Mesenchymal stem cell (in vitro differentiated cells and primary cell): ENCODE measurements at regions not wholly inside any gene's neighbourhood (a gene's known extent, or its start where the extent isn't known, plus 50 kb on each side); places are given as distances from the start of the nearest gene placed in this dataset.

Experiments
- DNase-seq: peaks from one replicate; pipeline ENCODE4 v3.0.0-alpha.2; 2013
- H2AFZ ChIP-seq: one replicate; pipeline ENCODE4 v1.6.1; 2013; ENCODE audit warnings: low read depth, mild to moderate bottlenecking, control low read depth, inconsistent platforms, low read length, moderate library complexity
- H2AK5ac ChIP-seq: 2 replicates; pipeline ENCODE4 v1.6.1; 2013; ENCODE audit warnings: low read length, moderate library complexity, mild to moderate bottlenecking, inconsistent platforms; ENCODE audit not compliant: severe bottlenecking
- H2BK120ac ChIP-seq: one replicate; pipeline ENCODE4 v1.6.1; 2013; ENCODE audit warnings: low read depth, mild to moderate bottlenecking, inconsistent platforms, low read length, moderate library complexity
- H2BK12ac ChIP-seq, 2 experiments: one replicate each; pipeline ENCODE4 v1.6.1; 2013; ENCODE audit warnings: inconsistent platforms in 2 of 2, low read length in 2 of 2, mild to moderate bottlenecking in 2 of 2, moderate library complexity in 2 of 2, control low read depth in 1 of 2
- H2BK15ac ChIP-seq: one replicate; pipeline ENCODE4 v1.6.1; 2013; ENCODE audit warnings: mild to moderate bottlenecking, low read depth, inconsistent platforms; ENCODE audit not compliant: poor library complexity, severe bottlenecking
- H2BK5ac ChIP-seq: 2 replicates; pipeline ENCODE4 v1.6.1; 2013; ENCODE audit warnings: low read depth, mild to moderate bottlenecking, low read length, control low read depth, inconsistent platforms; ENCODE audit not compliant: poor library complexity, severe bottlenecking
- H3K14ac ChIP-seq, 2 experiments: one replicate each; pipeline ENCODE4 v1.6.1; 2013; ENCODE audit warnings: inconsistent platforms in 2 of 2, low read length in 2 of 2, control low read depth in 1 of 2, mild to moderate bottlenecking in 1 of 2, moderate library complexity in 1 of 2
- H3K18ac ChIP-seq, 2 experiments: one replicate each; pipeline ENCODE4 v1.6.1; 2013; ENCODE audit warnings: inconsistent platforms in 2 of 2, low read length in 2 of 2, control low read depth in 1 of 2, low read depth in 1 of 2, mild to moderate bottlenecking in 1 of 2
- H3K23ac ChIP-seq, 2 experiments: one replicate each; pipeline ENCODE4 v1.6.1; 2013; ENCODE audit warnings: inconsistent platforms in 2 of 2, low read length in 2 of 2, mild to moderate bottlenecking in 2 of 2, moderate library complexity in 2 of 2, control low read depth in 1 of 2
- H3K27ac ChIP-seq: 2 replicates; pipeline ENCODE4 v1.5.1; 2013; ENCODE audit warnings: mild to moderate bottlenecking, moderate library complexity, low read length, control low read depth, inconsistent platforms; ENCODE audit not compliant: poor library complexity, severe bottlenecking
- H3K27me3 ChIP-seq, 2 experiments: 2 replicates each; pipeline versions ENCODE4 v1.6.1 to v1.7.0; 2013; ENCODE audit warnings: low read length in 2 of 2, mild to moderate bottlenecking in 2 of 2, moderate library complexity in 2 of 2, control low read depth in 1 of 2, inconsistent platforms in 1 of 2; ENCODE audit not compliant: control insufficient read depth in 1 of 2, insufficient read depth in 1 of 2
- H3K36me3 ChIP-seq, 2 experiments: 2 replicates each; pipeline versions ENCODE4 v1.6.1 to v1.7.0; 2013; ENCODE audit warnings: low read length in 2 of 2, control low read depth in 1 of 2, inconsistent platforms in 1 of 2, low read depth in 1 of 2, mild to moderate bottlenecking in 1 of 2; ENCODE audit not compliant: insufficient read depth in 2 of 2, control insufficient read depth in 1 of 2
- H3K4ac ChIP-seq, 2 experiments: one replicate each; pipeline ENCODE4 v1.6.1; 2013; ENCODE audit warnings: inconsistent platforms in 2 of 2, low read length in 2 of 2, mild to moderate bottlenecking in 2 of 2, moderate library complexity in 2 of 2, control low read depth in 1 of 2, low read depth in 1 of 2
- H3K4me1 ChIP-seq: 2 replicates; pipeline ENCODE4 v1.6.1; 2013; ENCODE audit warnings: low read depth, low read length, control low read depth; ENCODE audit not compliant: control insufficient read depth, insufficient read depth
- H3K4me2 ChIP-seq: 2 replicates; pipeline ENCODE4 v1.6.1; 2013; ENCODE audit warnings: low read length, mild to moderate bottlenecking, inconsistent platforms; ENCODE audit not compliant: poor library complexity, severe bottlenecking
- H3K4me3 ChIP-seq, 2 experiments: 2 replicates each; pipeline versions ENCODE4 v1.5.1 to v1.7.0; 2013; ENCODE audit warnings: low read length in 2 of 2, mild to moderate bottlenecking in 2 of 2, control low read depth in 1 of 2, low read depth in 1 of 2; ENCODE audit not compliant: insufficient read depth in 1 of 2
- H3K79me1 ChIP-seq: replicated peaks from 2 replicates; pipeline ENCODE4 v1.6.1; 2013; ENCODE audit warnings: mild to moderate bottlenecking, control low read depth, low read length, inconsistent platforms; ENCODE audit not compliant: poor library complexity, severe bottlenecking
- H3K9ac ChIP-seq: 2 replicates; pipeline ENCODE4 v1.7.0; 2013; ENCODE audit warnings: mild to moderate bottlenecking, low read length, moderate library complexity
- H3K9me3 ChIP-seq: 2 replicates; pipeline ENCODE4 v1.7.0; 2013; ENCODE audit warnings: mild to moderate bottlenecking, low read length; ENCODE audit not compliant: control insufficient read depth
- H4K8ac ChIP-seq: one replicate; pipeline ENCODE4 v1.6.1; 2013; ENCODE audit warnings: inconsistent platforms, mild to moderate bottlenecking, low read length, moderate library complexity
- H4K91ac ChIP-seq: one replicate; pipeline ENCODE4 v1.6.1; 2013; ENCODE audit warnings: mild to moderate bottlenecking, low read length, inconsistent platforms
- WGBS: methylation state at CpG from one replicate; pipeline ENCODE4 v1.1.7; 2013; ENCODE audit warnings: mixed read lengths; 5-methylcytosine and 5-hydroxymethylcytosine counted together

DNA sequence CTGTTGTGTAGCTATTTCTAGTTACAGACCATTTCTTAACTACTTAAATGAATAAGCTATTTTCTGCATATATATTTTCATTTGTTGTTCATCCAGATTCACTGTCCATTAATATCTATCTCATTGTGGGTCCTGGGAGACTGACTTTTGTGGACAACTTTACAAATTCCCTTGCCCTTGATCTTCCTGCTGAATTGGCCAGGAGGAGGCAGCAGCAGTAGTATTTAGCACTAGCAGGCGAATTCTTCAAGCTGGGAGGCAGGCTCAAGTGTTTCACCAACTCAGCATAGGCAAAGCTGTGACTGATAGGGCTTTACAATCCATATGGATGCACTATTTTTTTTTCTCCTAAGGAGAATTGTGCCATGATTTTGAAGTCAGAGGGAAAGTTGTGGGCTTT, 461.0 kb upstream of the NRG3 start:
- H3K36me3 ChIP-seq: no peaks in the 10 kb centered on the region
- H2BK12ac ChIP-seq: no peak overlapping the region
- WGBS: 50% methylated on average over 1 of the region's 1 CpG
- no peak overlapping the region for H3K4me2 ChIP-seq
- H2AFZ ChIP-seq: no peak overlapping the region
- no peak overlapping the region for H3K4ac ChIP-seq
- H3K4me1 ChIP-seq: no peaks in the 10 kb centered on the region
- H2BK15ac ChIP-seq: no peak overlapping the region
- H4K91ac ChIP-seq: no peak overlapping the region
- no peak overlapping the region for H2BK120ac ChIP-seq
- H3K18ac ChIP-seq: no peak overlapping the region
- no peaks in the 10 kb centered on the region for H3K27me3 ChIP-seq
- no peak overlapping the region for H2AK5ac ChIP-seq
- DNase-seq: peak; percentile 32
- no peak overlapping the region for H3K27ac ChIP-seq
- H3K14ac ChIP-seq: no peak overlapping the region
- peaks cover 17% of the 10 kb centered on the region for H3K9me3 ChIP-seq
- H3K23ac ChIP-seq: no peak overlapping the region
- H3K79me1 ChIP-seq: no peaks in the 10 kb centered on the region
- H4K8ac ChIP-seq: no peak overlapping the region
- H3K9ac ChIP-seq: no peak overlapping the region
- H2BK5ac ChIP-seq: no peak overlapping the region
- H3K4me3 ChIP-seq: no peak overlapping the region

DNA sequence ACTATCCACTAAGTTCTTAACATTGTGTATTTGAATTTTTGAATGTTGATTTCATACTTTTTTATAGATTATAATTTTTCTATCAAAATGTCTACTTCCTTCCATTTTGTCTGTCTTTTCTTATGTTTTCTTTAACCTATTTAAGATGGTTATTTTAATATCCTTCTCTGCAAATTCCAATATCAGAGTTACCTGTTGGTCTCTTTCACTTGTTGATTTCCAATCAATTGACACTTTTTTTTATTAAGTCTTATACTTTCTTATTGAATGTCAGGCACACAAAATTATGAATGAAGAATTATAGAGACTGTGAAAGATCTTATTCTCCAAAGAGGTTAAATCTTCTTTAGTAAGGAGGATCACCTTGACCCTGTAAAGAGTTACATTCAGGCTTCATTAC, 448.3 kb upstream of the NRG3 start:
- Histone ChIP-seq H2AK5ac (no peak overlapping the region), H2AFZ (no peak overlapping the region), H3K27ac (no peak overlapping the region), H3K4me3 (no peak overlapping the region), H3K14ac (no peak overlapping the region), H2BK15ac (no peak overlapping the region), H3K4me2 (no peak overlapping the region), H2BK120ac (no peak overlapping the region), H4K8ac (no peak overlapping the region), H3K4ac (no peak overlapping the region), H3K36me3 (no peaks in the 10 kb centered on the region), H3K9me3 (peaks cover 9% of the 10 kb centered on the region), H3K9ac (no peak overlapping the region), H2BK5ac (no peak overlapping the region), H3K18ac (no peak overlapping the region), H2BK12ac (no peak overlapping the region), H3K79me1 (no peaks in the 10 kb centered on the region), H4K91ac (no peak overlapping the region), H3K27me3 (no peaks in the 10 kb centered on the region), H3K23ac (no peak overlapping the region), H3K4me1 (no peaks in the 10 kb centered on the region)
- DNase-seq: no peak

DNA sequence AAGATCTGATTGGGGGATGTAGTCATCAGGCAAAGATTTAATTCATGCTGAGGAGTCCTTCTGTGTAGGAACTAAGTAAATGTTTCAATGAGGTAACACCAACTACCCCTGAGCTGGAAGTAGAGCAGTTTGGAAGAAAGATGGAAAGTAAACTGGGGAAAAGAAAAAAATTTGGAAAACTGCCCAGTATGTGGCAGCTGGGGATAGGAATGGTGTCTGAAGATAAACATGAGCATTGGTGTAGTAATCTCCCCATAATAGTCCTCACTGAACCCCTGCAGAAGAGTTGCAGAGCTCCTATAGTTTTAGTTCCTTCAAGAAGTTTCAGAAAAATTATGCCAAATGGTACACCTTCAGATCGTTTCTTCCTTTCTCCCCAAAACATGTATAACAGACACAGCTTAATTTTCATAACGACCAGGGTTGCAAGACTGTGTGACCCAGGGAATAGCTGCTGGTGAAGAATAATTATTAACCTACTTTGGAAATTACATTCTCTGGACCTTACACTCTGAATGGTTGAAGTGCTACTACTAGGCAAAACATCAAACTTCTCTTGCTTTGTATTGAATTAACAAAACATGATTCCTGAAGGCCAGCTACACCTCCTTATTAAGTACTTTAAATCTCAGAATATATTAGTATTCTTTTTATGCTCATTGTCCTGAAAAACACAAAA, 446.4 kb upstream of the NRG3 start:
- 67% methylated on average over 1 of the region's 2 CpGs for WGBS
- Histone ChIP-seq H3K27me3 (no peaks in the 10 kb centered on the region), H3K23ac (no peak overlapping the region), H2AFZ (no peak overlapping the region), H2BK120ac (no peak overlapping the region), H4K91ac (no peak overlapping the region), H3K9me3 (peaks cover 9% of the 10 kb centered on the region), H2BK15ac (no peak overlapping the region), H2BK5ac (no peak overlapping the region), H3K4me1 (no peaks in the 10 kb centered on the region), H3K4me2 (no peak overlapping the region), H2BK12ac (no peak overlapping the region), H3K36me3 (no peaks in the 10 kb centered on the region), H3K9ac (no peak overlapping the region), H4K8ac (no peak overlapping the region), H3K4me3 (no peak overlapping the region), H3K14ac (no peak overlapping the region), H2AK5ac (no peak overlapping the region), H3K4ac (no peak overlapping the region), H3K18ac (no peak overlapping the region), H3K79me1 (no peaks in the 10 kb centered on the region), H3K27ac (no peak overlapping the region)
- DNase-seq: peak; percentile 2

DNA sequence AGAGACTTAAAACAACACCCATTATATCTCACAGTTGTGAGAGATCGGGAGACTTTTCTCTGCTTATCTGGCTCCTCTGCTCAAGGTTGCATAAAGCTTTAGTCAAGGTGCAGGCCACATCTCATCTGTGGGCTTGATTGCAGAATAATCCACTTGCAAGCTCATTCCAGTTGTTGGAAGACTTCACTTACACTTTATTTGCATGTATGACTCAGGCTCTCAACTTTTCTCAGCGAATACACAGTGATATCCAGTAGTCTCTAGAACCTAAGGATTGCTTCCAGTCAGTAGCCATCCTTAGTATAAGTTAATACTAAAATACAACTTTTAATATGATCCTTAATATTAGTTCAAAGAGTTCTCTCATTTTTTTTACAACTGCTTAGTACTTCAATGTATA, 435.5 kb upstream of the NRG3 start:
- no peak overlapping the region for H2BK12ac ChIP-seq
- H3K79me1 ChIP-seq: no peaks in the 10 kb centered on the region
- H3K9me3 ChIP-seq: peaks cover 16% of the 10 kb centered on the region
- no peak overlapping the region for H2BK120ac ChIP-seq
- H3K23ac ChIP-seq: no peak overlapping the region
- H3K27ac ChIP-seq: no peak overlapping the region
- no peak overlapping the region for H2AK5ac ChIP-seq
- no peaks in the 10 kb centered on the region for H3K27me3 ChIP-seq
- H4K91ac ChIP-seq: no peak overlapping the region
- H2BK15ac ChIP-seq: no peak overlapping the region
- no peak overlapping the region for H3K9ac ChIP-seq
- 87% methylated on average over 2 of the region's 2 CpGs for WGBS
- H3K14ac ChIP-seq: no peak overlapping the region
- H3K4ac ChIP-seq: no peak overlapping the region
- H3K4me1 ChIP-seq: peaks cover 2% of the 10 kb centered on the region
- H4K8ac ChIP-seq: no peak overlapping the region
- H3K36me3 ChIP-seq: no peaks in the 10 kb centered on the region
- H2AFZ ChIP-seq: no peak overlapping the region
- H2BK5ac ChIP-seq: no peak overlapping the region
- H3K18ac ChIP-seq: no peak overlapping the region
- DNase-seq: no peak
- no peak overlapping the region for H3K4me3 ChIP-seq
- no peak overlapping the region for H3K4me2 ChIP-seq
